HG03460 (cell line): ENCODE measurements at regions not wholly inside any gene's neighbourhood (a gene's known extent, or its start where the extent isn't known, plus 50 kb on each side); places are given as distances from the start of the nearest gene placed in this dataset.

Experiments
- ATAC-seq: cut with Tn5 transposase; IDR thresholded peaks from one replicate; pipeline ENCODE4 v1.9.1; 2021; ENCODE audit not compliant: unreplicated experiment

DNA sequence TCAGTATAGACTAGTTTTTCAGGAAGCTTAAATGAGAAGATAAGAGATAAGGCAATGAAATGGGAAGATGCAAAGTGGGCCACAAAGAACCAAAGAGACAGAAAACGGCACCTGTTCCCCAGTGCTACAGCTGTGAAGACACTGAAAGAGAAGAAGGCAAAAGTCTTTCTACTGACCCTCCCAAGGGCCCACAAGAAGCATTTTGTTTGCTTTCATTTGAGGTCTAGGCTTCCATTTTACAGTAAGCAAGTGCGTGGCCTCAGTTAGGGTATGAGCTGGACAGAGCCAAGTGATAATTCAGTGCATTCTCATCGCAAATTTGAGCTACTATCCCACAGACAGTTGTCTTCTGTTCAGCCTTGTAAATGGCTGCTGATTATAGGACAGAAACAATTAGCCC, 53.4 kb upstream of the STK17B start:
- no peak for ATAC-seq

DNA sequence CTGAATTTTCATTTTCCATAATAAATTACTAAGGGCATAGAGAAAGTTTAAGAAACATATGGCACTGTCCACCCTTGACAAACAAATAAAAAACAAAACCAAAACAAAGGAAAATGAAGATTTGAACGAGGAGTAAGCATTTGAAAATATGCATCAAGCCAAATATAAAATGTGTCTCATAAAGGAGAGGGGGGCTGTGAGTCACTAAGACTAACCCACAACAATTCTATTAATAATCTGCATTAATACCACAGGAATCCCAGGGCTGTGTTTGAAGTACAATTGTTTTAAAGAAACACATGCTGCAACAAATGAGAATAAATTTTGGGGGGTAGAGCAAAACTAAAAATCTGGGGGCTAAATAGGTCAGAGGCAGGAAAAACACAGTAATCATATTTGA, 53.8 kb upstream of the STK17B start:
- ATAC-seq = no peak

DNA sequence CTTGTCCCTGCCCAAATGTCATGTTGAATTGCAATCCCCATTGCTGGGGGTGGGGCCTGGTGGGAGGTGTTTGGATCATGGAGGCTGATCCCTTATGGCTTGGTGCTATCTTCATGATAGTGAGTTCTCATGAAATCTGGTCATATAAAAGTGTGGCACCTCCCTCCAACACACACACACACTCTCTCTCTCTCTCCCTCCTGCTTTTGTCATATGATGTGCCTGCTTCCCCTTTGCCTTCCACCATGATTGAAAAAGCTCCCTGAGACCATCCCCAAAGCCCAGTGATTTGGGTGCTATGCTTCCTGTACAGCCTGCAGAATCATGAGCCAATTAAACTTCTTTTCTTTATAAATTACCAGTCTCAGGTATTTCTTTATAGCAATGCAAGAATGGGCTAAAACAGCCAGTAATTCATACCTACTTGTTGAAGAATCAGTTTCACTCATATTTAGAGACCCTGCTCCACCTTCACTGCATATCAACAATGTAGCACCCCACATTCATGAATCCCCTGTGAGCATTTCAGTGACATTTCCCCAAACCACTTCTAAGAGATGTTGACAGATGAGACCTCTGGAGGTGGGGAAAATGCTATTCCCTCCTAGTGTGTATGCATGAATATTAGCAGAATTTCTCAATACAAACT, 54.8 kb upstream of the STK17B start:
- ATAC-seq = no peak

DNA sequence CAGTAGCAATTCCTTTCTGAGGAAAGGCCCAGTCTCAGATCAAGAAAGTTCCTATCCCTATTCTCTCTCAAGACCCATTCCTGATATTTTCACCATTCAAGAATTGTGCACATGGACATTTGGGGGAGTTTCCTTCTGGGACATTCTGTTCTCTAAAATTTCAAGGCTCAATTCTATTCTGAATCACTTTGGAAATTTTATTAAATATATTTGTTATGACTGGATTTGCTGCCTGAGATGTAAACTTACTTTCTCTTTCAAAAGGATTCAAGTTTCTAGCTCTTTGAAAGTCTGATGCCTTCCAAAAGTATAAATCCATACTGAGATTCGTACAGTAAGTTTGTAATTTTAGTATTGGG, 55.3 kb upstream of the STK17B start:
- ATAC-seq = no peak

DNA sequence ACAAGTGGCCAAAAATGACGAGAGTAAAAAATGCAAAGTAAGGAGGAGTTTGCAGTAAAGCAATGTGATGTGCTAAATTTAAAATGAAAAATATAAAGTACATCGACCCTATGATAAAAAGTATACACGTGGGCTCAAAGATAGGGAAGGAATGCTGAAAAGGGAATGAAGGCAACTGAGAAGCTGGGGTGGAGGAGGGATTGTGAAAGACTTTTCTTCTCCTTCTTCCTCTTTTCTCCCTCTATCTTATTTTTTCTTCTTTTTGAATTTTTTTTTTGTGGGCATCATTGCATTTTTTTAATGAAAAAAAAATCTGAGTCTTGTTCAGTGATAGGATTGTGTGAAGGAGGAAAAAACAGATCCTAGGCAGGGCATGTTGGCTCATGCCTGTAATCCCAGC, 57.6 kb upstream of the STK17B start:
- ATAC-seq = no peak

DNA sequence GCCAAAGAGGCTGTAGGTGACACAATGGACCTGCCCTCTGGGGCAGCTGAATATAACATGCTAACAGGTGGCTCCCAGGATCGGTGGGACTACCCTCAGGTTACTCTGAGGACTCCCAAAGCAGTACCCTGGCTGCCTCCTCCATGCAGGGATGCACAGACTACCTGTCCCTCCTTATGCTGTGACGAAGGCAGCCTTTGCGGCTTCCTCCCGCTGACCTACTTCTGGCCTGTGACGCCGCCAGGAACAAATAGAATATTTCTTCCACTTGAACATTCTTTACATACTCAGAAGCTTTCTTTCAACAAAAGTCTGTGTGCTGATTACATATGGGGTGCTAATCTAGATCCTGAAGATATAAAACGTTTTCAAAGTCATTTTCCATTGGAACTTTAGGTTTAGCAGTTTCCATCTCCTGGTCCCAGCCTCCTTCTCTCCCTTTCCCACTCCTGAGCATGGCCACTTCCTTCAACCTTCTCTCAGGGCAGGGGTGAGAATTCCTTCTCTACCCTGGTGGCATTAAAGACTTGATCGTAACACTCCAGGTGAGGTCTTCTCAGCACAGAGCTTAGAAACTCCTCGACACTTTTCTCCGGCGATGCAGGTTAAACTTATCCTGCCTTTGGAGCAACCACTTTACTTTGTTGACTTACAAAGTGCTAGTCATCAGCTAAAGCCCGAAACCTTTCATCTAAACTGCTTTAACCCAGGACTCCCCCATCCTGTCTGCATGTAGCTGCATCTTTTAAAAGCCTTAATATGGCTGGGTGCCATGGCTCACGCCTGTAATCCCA, 58.9 kb upstream of the STK17B start:
- ATAC-seq = no peak

DNA sequence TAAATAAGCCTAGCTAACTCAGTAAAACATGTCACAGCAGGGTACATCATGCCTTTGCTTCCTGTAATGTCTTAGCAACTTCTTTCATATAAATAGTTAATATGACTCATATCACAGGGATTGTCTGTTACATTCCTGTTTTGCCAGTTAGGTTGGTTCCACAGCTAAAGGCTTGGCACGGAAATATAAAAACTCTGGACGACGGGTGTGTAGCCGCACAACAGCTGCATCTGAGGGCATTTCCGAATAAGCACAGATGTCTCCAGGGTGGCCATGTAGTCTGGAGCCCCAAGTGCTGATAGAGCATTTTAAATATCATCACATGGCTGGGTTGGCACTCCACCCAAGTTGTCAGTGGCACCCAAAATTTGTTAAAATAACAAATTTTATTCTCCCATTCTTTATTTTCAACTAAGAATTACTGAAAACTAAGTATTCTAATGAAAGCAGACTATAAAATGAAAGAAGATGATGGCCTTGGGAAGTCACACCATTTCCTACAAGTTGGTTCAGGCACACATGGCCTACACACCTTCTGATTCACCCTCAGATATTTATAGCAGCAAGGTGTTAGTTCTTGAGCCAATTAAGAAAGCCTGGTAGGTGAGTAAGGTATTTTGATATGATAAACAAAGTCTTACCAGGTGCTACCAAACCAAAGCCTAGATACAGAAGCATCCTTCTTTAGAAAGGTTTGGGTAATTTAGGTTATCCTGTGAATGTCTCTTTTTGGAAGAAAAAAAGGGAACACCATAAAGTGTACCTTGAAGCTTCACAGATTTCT, 61.8 kb upstream of the STK17B start:
- peak; percentile 15 for ATAC-seq

DNA sequence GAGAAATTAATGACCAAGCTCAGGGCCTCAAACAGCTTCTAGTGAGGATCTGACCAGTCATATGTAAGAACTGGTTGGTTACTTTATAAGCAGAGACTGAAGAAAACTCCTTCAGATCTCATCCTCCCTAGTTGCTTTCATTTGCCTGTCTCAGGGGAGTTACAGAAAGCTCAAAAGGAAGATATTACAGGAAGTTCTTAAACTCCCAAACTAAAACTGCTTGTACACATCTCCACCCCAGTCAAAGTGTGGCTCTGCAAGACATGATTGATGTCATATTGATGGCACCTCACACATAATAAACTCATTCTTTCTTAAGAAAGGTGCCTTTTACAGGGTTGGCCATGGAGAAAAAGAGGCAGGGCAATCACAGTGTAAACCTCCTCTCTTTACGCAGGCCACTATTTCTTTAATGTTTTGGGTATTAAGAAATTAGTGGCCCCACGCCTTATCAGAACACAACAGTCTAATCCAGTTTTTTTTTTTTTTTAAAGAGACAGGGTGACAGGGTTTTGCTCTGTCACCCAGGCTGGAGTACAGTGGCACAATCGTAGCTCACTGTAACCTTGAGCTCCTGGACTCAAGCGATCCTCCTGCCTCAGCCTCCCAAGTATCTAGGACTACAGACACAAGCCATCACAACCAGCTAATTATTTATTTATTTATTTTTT, 62.6 kb upstream of the STK17B start:
- peak; percentile 72 for ATAC-seq

DNA sequence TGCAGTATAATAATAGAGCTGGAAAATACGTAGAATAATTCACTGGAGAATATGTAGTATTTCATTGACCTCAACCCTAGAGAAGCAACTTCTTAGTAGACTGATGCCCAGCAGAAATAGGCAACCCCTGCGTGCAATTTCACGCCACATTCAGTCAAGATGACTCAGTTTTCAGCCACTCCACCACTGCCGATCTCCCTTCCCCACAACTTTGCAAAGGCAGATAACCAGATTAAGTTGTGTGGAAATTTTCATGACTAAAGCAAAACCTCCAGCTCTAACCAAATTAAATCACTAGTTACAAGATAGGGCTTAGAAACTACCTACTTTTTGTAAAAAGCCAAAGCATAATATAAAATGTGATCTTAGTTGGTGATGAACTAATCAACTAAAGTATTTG, 63.3 kb upstream of the STK17B start:
- ATAC-seq = peak; percentile 41

DNA sequence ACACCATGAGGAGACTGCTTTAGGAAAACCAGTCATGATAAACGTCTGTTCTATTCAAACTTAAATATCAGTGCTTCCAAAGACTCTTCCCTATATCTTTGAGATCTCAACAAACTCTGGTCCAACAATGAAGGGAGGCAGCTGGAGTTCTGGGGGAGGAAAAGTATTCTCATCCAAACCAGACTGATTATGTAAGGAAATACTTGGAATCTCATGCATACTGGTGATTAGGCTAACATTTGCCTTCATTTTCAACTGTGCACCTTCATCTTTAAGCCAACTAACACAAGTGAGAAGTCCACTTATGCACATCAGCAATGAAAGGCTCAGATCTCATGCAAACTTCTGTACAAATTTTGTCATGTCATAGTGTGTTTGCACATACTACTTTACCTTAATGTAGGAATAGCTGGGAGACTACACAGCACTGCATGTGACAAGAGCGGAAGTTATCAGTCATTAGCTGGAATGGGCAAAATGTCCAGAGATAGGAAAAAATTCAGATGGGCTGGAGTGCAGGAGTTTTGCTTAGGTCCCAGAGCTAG, 67.5 kb upstream of the STK17B start:
- ATAC-seq = no peak

DNA sequence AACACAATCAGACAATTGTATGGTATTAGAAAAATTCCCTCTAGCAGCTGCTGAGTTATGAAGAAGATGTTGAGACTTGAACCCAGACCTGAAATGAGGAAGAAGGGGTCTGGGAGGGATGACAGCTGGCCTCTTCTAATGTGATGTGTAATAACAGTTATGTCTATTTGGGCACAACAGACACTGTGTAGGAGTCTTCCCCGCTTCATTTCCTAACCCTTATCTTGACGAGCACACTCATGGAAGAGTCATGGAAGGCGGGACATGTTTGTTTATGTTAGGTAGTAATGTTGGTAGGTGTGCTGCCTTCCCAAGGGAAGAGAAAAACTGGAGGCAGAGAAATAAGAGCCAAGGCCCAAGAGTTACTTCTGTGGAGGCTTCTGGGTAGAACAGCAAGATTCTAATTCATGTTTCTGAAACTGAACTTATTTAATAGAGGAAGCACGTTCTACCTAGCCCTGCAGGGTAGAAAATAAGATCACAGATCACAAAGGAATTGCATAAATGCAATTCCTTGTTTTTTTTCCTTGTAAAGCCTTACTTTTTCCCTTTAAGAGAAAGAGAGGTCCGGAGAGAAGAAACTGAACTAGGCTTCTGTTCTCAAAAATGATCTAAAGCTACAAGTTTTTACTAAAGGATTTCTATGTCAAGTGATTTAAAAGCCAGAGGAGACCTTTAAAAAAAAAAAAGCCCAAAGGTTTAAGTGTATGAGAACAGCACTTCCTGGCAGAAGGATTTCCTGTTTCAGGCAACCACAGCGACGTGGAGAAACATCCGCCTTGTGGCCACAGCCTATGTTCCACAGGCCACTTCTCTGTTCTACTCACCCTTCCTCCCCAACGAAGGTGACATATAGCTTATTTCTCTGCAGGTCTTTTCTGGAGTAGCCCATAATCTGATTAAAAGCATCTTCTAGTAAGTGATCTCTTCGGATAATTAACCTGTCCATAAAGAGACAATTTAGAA, 68.5 kb upstream of the STK17B start:
- peak; percentile 83 for ATAC-seq

DNA sequence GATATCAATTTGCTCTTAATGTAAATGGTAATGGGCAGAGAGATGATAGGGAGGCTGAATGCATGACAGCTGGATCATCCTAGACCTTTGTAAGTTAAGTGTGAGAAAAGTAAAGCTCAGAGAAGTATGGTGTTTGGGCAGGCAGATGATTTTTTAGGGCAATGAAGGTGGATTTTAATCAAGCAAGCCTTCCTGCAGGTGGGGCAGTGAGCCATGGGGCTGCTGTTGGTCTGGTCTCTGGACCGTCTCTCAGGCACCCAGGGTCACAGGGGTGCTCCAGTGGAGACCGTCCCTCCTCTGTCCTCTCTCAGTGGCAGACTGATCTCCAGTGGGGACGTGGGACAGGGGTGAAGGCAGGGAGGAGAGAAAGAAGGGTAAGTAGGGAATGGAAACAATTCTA, 69.8 kb upstream of the STK17B start:
- ATAC-seq = no peak

DNA sequence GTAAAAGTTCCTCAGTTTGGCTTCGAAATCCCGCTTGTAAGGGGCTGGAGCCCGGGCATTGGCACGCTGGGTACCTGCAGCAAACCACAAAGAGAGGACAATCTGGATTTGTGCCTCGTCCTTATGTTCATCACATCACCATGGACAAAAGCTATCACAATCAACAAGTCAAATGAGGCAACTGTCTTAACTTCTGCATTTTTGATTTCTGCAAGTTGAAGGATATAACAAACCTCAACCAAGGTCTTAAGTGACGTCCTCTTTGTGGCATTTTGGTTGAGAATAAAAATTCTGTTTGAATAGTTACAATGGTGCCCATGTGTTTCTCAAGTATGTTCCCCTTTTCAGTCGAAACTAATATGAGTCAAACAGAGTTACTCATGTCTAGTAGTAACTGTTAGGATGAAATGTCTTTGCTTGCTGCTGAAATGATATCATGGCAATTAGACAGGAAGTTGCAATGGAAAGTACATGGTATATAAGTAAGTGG, 70.8 kb upstream of the STK17B start:
- ATAC-seq = peak; percentile 78

DNA sequence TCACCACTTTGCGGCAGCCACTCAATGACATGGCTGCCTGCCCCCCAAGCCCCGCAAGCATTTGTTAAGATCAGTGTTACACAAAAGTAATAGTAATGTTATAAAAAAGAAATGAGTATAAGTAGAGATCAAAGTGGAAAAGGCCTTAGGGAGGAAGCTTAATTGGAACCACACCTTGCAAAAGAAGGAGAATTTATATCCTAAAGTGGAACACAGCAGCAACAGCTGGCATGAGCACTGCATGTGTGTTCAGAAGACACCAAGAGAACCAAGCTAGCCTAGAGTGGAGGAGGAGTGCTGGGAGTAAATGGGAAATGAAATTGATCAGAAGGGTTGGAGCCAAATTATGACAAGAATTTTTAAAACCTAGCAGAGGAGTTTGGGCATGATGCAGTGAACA, 73.1 kb upstream of the STK17B start:
- no peak for ATAC-seq

DNA sequence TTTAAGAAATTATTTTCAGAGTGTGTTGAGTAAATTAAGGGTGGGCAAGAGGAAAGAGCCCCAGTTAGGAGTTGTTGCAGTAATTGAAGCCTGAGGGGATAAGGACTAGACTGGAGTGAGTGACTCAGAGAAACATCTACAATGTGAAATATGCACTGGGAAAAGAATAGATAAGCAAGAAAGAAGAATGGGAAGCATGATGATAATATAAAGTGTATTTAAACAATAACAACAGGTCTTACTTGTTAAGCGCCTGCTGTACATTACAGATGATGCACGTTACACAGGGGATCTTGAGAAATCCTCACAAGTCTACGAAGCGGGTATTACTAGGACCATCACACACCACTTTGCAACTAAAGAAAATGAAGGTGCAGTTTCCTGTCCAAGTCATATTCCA, 73.6 kb upstream of the STK17B start:
- no peak for ATAC-seq

DNA sequence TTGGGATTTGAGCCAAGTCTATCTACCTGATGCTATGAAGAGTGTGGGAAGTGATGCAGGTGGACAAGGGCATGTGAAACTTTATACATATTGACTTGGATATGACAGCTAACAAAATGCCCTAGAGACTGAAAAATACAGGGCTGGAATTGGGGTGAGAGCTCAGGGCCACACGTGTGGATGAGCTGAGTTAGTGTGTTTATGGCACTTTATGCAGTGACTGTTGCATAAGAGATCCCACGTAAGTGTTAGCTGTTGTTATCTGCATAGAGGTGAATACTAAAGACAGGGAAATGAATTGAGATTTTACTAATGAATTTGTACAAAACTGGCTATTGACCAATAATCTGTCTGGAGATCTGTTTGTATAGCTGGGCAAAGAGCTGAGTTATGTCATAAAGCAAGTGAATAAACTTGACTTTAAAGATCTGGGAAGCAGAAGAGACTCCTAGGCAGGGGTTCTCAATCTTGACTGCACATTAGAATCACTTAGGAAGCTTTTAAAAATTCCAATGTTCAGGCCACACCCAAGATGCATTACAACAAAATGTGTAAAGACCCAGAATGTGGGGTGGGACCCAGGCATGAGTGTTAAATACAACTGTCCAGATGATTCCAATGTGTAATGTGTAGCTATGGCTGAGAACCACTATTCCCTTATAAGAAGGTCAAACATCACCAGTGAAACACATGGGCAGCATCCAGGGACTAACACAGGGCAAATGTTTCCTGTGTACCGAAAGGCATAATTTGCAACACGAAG, 74.2 kb upstream of the STK17B start:
- ATAC-seq = no peak

DNA sequence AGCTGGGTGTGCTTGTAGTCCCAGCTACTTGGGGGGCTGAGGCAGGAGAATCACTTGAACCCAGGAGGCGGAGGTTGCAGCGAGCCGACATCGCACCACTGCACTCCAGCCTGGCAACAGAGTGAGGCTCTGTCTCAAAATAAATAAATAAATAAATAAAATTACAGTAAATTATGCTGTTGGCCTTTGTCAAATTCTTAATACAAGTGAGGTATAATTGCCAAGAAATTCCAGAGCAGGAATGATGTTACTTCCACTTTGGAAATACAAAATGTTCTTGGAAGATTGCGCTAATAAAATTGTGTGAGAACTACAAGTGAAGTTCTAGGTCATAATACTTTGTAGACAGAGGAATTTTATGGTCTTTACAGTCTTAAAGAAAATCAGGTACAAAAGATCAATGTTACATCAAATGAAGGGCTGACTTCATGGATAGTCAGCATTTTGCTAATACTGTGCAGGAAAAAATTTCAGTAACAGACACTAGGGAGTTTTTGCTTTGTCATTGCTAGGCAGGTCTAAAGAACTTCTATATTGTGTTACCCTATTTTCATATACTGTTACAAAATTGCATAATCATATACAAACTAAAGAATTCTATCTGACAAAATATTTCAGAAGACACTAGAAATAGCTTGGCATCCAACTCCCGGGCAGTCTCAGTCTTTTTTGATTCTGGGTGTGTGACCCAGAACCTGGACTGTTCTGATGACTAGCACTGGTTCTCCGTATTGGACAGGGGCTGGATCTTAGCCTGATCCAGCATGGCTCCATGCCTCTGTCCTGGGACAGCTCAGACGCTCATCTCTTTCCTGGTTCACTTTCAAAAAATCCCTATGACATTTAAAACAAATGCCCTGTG, 76.0 kb upstream of the STK17B start:
- no peak for ATAC-seq

DNA sequence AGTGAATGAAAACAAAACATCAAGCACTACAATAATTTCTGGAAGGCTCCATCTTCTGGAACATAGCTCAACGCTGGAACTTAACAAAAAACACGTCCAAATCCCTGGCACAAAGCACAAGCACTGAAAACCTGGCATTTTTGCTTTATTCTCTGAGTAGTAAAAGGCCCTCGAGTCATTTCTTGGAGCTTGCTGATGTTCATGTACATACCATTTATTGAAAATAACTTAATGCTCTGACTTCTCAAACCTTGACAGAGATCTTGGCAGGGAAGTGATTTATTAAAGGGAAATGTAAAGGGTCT, 76.5 kb upstream of the STK17B start:
- no peak for ATAC-seq
